PC-3 (cell line): ENCODE measurements at regions not wholly inside any gene's neighbourhood (a gene's known extent, or its start where the extent isn't known, plus 50 kb on each side); places are given as distances from the start of the nearest gene placed in this dataset.

Experiments
- EZH2 ChIP-seq: fragments of 300-600 bp; sonication (generic); IDR thresholded peaks from one replicate; pipeline ENCODE4 v1.6.1; 2017; ENCODE audit warnings: antibody characterized with exemption, mild to moderate bottlenecking, low read length; ENCODE audit not compliant: unreplicated experiment
- TF ChIP-seq, protein P1 (sequence below): fragments of 300-600 bp; sonication (generic); conservative IDR thresholded peaks from 2 replicates; pipeline ENCODE4 v1.5.1; 2017; ENCODE audit warnings: antibody characterized with exemption, low read depth, mild to moderate bottlenecking, low read length

DNA sequence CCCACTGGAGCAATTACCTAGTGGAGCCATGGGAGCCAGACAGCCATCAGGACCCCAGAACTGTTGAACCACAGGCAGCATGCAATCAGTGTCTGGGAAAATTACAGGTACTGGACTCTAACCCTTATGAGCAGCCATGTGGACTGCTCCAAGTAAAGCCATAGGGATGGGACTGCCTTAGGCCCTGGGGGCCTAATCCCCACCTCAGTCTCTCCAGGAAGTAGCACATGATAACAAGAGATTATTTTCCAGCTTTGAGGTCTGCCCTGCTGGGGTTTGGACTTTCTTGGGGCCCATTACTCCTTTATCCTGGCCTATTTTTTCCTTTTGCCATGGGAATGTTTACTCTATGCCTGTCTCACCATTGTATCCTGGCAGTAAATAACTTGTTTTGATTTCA is 226.8 kb downstream of the AEBP2 start:
- TF ChIP-seq, protein P1, sequence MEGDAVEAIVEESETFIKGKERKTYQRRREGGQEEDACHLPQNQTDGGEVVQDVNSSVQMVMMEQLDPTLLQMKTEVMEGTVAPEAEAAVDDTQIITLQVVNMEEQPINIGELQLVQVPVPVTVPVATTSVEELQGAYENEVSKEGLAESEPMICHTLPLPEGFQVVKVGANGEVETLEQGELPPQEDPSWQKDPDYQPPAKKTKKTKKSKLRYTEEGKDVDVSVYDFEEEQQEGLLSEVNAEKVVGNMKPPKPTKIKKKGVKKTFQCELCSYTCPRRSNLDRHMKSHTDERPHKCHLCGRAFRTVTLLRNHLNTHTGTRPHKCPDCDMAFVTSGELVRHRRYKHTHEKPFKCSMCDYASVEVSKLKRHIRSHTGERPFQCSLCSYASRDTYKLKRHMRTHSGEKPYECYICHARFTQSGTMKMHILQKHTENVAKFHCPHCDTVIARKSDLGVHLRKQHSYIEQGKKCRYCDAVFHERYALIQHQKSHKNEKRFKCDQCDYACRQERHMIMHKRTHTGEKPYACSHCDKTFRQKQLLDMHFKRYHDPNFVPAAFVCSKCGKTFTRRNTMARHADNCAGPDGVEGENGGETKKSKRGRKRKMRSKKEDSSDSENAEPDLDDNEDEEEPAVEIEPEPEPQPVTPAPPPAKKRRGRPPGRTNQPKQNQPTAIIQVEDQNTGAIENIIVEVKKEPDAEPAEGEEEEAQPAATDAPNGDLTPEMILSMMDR, result no peak
- no peak for TF ChIP-seq EZH2
